Kasumi-1 (cell line): ENCODE measurements at regions not wholly inside any gene's neighbourhood (a gene's known extent, or its start where the extent isn't known, plus 50 kb on each side); places are given as distances from the start of the nearest gene placed in this dataset.

ENCODE experiments used
- DNase-seq, 2 experiments: peaks; one replicate each; lab custom pipeline; 2025; lab: John Stamatoyannopoulos, UW

DNA sequence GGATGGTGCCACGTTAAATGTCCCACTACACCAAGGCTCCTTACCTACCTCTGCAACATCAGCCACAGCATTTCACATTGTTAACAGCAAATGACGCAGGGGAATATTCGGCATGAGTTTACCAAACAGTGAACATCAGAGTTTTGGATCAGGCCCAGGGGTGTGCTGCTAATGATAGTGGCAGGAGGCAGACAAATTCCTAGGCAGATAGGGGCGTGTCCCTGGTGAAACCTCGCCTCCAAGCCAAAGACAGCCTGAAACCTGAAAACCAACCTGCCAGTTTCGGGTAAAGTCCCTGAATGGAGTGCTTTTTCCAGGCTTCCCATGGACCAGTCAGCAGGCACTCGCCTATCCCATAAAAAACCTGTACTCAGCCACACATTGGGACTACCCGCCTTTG lies 133.6 kb downstream of the SH3BGRL2 start:
- DNase-seq, result no peak

DNA sequence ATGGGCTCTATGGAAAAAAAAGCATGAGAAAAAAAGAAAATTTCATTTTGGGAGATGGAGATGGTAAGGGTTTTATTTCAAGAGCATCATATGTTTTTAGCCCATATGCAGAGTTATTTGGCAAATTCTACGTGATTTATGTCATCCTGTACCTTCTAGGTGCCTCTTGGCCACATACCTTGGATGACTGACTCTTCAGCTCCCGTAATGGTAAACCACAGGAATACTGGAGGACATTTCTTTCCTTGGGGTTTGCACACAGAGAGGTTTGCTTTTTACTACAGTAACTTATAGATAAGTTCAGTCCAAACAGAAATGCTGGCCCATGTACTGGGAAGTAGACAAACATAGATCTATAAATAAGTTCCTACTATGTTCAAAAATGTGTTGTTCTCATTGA lies 132.2 kb downstream of the SH3BGRL2 start:
- no peak for DNase-seq

DNA sequence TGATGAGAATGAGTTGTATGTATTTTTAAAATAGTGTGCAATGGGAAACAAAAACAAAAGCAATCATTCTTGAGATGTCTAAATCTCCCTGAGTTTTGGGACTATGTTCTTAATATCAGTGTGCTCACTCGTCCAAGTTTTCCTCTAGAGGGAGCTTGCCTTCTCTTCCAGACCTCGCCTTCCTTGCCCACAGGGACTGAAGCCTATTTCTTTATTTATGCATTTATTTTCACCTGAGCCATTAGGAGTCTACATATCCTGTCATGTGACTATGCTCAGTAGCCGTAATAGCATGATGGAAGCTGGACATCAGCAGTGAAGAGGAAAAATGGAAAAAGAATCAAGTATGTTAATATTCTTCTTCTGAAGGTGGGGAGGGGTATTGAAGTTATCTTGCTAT lies 131.2 kb downstream of the SH3BGRL2 start:
- DNase-seq, result peak in 1 of 2 experiments; percentile 13

DNA sequence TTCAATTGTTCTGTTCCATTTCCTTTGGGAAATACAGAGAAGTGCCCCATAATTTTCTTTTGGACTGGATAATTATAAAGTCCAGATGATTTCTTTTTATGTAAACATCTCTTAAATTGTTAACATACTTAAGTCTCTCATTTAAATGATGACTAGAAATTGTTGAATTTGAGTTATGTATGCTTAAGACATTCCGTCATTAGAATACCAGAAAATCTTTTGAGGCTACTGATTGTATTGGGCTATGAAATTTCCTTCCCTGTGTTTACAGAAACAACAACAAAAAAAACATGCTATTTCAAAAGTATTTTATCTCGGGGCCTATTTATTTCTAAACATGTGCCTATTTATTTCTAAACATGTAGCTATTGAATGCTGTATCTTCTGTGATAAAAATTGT lies 125.4 kb downstream of the SH3BGRL2 start:
- no peak for DNase-seq

DNA sequence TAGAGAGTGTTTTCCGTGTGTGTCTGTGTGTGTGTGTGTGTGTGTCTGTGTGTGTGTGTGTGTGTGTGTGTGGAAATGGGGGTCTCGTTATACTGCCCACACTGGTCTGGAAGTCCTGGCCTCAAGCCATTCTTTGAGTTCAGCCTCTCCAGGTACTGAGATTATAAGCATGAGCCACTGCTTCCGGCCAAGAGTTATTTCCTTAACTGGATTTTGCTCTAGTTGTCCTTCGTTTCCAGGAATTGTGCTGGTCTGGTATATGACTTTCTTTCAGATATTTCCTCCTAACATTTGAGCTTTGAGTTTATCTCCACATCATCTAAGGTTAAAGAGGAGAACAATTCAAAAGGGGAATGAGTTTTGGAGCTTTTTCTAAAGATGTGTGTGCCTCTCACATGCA lies 124.8 kb downstream of the SH3BGRL2 start:
- no peak for DNase-seq
